GM19468 (cell line): ENCODE measurements at regions not wholly inside any gene's neighbourhood (a gene's known extent, or its start where the extent isn't known, plus 50 kb on each side); places are given as distances from the start of the nearest gene placed in this dataset.
"Not testable (repeated sequence)": the region's sequence is repeated elsewhere in the genome, so short reads cannot be mapped to it uniquely, and the experiment has no call there.

Source experiments
- ATAC-seq: cut with Tn5 transposase; IDR thresholded peaks from one replicate; pipeline ENCODE4 v1.9.1; 2021; ENCODE audit warnings: mild to moderate bottlenecking, moderate library complexity, moderate number of reproducible peaks; ENCODE audit not compliant: unreplicated experiment; ENCODE audit errors: extremely low read depth

GRCh38 chr20:48340883-48341281 lies 486.9 kb downstream of the PREX1 start:
- no peak for ATAC-seq

GRCh38 chr20:48339986-48340882 lies 487.6 kb downstream of the PREX1 start:
- no peak for ATAC-seq

GRCh38 chr20:48339190-48339985 lies 488.4 kb downstream of the PREX1 start:
- ATAC-seq = no peak

- ATAC-seq = no peak
Measured at GRCh38 chr20:48338717-48339116, 489.1 kb downstream of the PREX1 start.

- no peak for ATAC-seq
Measured at GRCh38 chr20:48336597-48336996, 491.2 kb downstream of the PREX1 start.

GRCh38 chr20:48335308-48336050 lies 492.3 kb downstream of the PREX1 start:
- ATAC-seq = no peak

GRCh38 chr20:48333707-48334106 lies 494.1 kb downstream of the PREX1 start:
- no peak for ATAC-seq

GRCh38 chr20:48332555-48332954 lies 495.2 kb downstream of the PREX1 start:
- no peak for ATAC-seq

GRCh38 chr20:48331518-48332286 lies 496.1 kb downstream of the PREX1 start:
- ATAC-seq = no peak

GRCh38 chr20:48329676-48330664 lies 497.8 kb downstream of the PREX1 start:
- ATAC-seq = no peak

GRCh38 chr20:48329031-48329615 lies 498.7 kb downstream of the PREX1 start:
- ATAC-seq = no peak

GRCh38 chr20:48327848-48328247 lies 500.0 kb downstream of the PREX1 start:
- ATAC-seq = not testable (repeated sequence)

GRCh38 chr20:48326868-48327267 lies 500.9 kb downstream of the PREX1 start:
- ATAC-seq = no peak

- no peak for ATAC-seq
Measured at GRCh38 chr20:48326434-48326691, 501.4 kb downstream of the PREX1 start.

- ATAC-seq = no peak
Measured at GRCh38 chr20:48325656-48326433, 502.0 kb downstream of the PREX1 start.

- ATAC-seq = no peak
Measured at GRCh38 chr20:48324744-48325143, 503.1 kb downstream of the PREX1 start.

GRCh38 chr20:48321271-48321670 lies 506.5 kb downstream of the PREX1 start:
- ATAC-seq = no peak
